ENCODE measurements at regions not wholly inside any gene's neighbourhood (a gene's known extent, or its start where the extent isn't known, plus 50 kb on each side); places are given as distances from the start of the nearest gene placed in this dataset.

- TF ChIP-seq EZH2 (IDR thresholded peaks at IDR 0.05; ENCODE audit: low read length), result no peak
- no peak for TF ChIP-seq CTCF (optimal IDR thresholded peaks at IDR 0.05 in 1 of 3, IDR thresholded peaks at IDR 0.05 in 1 of 3, conservative IDR thresholded peaks at IDR 0.05 in 1 of 3; ENCODE audit: extremely low read depth in 1 of 3, insufficient read depth in 2 of 3, low read length in 3 of 3)
Measured at GRCh38 chr5:128597156-128597555, 59.1 kb upstream of the FBN2 start.
